HepG2 (cell line): ENCODE measurements at regions not wholly inside any gene's neighbourhood (a gene's known extent, or its start where the extent isn't known, plus 50 kb on each side); places are given as distances from the start of the nearest gene placed in this dataset.
A peak's percentile ranks its signal among the peaks of the same experiment; 100 is the strongest.

ENCODE experiments used
- ADNP ChIP-seq: sonication (generic); formaldehyde crosslinking; IDR thresholded peaks from 2 replicates; pipeline ENCODE4 v1.4.0; 2020; ENCODE audit warnings: missing genetic modification reagents
- DMAP1 ChIP-seq: IDR thresholded peaks from 2 replicates; pipeline ENCODE4 v1.6.1; 2016
- MAFG ChIP-seq: sonication (generic); formaldehyde crosslinking; IDR thresholded peaks from 2 replicates; pipeline ENCODE4 v1.5.1; 2020; ENCODE audit warnings: mild to moderate bottlenecking, missing genetic modification reagents
- POGZ ChIP-seq: sonication (generic); formaldehyde crosslinking; IDR thresholded peaks from 2 replicates; pipeline ENCODE4 v1.4.0; 2020; ENCODE audit warnings: mild to moderate bottlenecking, missing genetic modification reagents
- REL ChIP-seq: sonication (generic); formaldehyde crosslinking; conservative IDR thresholded peaks from 2 replicates; pipeline ENCODE4 v1.8.0; 2022; ENCODE audit warnings: mild to moderate bottlenecking, missing genetic modification reagents, moderate library complexity
- SIX4 ChIP-seq: sonication (generic); formaldehyde crosslinking; IDR thresholded peaks from 2 replicates; pipeline ENCODE4 v1.4.0; 2020; ENCODE audit warnings: missing genetic modification reagents
- TARDBP ChIP-seq: sonication (generic); formaldehyde crosslinking; IDR thresholded peaks from 2 replicates; pipeline ENCODE4 v1.8.0; 2022; ENCODE audit warnings: mild to moderate bottlenecking, missing genetic modification reagents
- TP53 ChIP-seq: sonication (generic); formaldehyde crosslinking; conservative IDR thresholded peaks from 2 replicates; pipeline ENCODE4 v1.4.0; 2020; ENCODE audit warnings: missing genetic modification reagents
- ZNF75D ChIP-seq: sonication (generic); formaldehyde crosslinking; IDR thresholded peaks from 2 replicates; pipeline ENCODE4 v1.8.1; 2023; ENCODE audit warnings: missing genetic modification reagents, mild to moderate bottlenecking, borderline replicate concordance
- ZNF841 ChIP-seq: sonication (generic); formaldehyde crosslinking; IDR thresholded peaks from 2 replicates; pipeline ENCODE4 v1.8.1; 2023; ENCODE audit warnings: missing genetic modification reagents, borderline replicate concordance
- ZNF891 ChIP-seq: sonication (generic); formaldehyde crosslinking; IDR thresholded peaks from 2 replicates; pipeline ENCODE4 v1.5.0; 2020; ENCODE audit warnings: mild to moderate bottlenecking, missing genetic modification reagents
- TF ChIP-seq, protein P1 (sequence below): sonication (generic); formaldehyde crosslinking; IDR thresholded peaks from 2 replicates; pipeline ENCODE4 v1.5.0; 2020; ENCODE audit warnings: mild to moderate bottlenecking, missing genetic modification reagents, borderline replicate concordance
- TF ChIP-seq, protein P2 (sequence below): sonication (generic); formaldehyde crosslinking; IDR thresholded peaks from 2 replicates; pipeline ENCODE4 v1.5.1; 2020; ENCODE audit warnings: mild to moderate bottlenecking, missing genetic modification reagents, borderline replicate concordance
- TF ChIP-seq, protein P3 (sequence below): sonication (generic); formaldehyde crosslinking; IDR thresholded peaks from 2 replicates; pipeline ENCODE4 v1.5.1; 2020; ENCODE audit warnings: missing genetic modification reagents, mild to moderate bottlenecking, borderline replicate concordance

DNA sequence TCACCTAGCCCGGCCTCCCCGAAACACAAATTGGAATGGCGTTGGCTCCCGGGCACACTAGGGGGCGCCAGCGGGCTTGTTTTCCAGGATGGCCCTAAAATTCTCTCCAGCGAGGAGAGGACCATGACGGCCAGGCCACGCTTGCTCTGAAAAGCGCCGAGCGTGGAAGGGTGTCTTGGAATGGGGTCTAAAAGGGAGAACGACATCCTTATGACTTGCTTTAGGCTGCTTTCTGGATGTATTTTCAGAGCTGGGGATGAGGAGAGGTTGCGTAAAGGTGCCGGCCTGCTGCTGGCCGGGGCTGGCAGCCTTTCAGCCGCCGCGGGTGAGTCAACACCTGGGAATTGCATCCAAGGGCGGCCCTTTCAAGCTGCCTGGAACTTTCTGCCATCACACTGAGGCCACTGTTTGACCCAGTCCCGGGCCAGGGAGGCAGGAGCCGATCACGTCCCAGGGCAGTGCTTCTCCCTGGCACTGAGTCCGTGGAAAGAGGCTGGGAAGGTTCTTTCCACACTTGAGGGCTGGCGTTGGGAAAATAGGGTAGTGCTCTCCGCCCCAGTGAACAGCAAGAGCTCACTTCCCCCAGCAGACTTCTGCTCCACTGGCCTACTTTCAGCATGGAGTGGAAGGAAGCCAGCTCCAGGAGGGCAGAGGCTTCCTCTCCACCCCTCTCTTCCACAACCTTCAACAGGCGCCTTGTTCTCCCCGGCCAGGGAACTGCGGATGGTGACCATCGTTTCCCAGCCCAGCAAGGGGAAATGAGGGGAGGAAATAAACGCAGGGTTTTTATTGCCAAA is 216.2 kb downstream of the TTC8 start (continued):
- TF ChIP-seq, protein P1, sequence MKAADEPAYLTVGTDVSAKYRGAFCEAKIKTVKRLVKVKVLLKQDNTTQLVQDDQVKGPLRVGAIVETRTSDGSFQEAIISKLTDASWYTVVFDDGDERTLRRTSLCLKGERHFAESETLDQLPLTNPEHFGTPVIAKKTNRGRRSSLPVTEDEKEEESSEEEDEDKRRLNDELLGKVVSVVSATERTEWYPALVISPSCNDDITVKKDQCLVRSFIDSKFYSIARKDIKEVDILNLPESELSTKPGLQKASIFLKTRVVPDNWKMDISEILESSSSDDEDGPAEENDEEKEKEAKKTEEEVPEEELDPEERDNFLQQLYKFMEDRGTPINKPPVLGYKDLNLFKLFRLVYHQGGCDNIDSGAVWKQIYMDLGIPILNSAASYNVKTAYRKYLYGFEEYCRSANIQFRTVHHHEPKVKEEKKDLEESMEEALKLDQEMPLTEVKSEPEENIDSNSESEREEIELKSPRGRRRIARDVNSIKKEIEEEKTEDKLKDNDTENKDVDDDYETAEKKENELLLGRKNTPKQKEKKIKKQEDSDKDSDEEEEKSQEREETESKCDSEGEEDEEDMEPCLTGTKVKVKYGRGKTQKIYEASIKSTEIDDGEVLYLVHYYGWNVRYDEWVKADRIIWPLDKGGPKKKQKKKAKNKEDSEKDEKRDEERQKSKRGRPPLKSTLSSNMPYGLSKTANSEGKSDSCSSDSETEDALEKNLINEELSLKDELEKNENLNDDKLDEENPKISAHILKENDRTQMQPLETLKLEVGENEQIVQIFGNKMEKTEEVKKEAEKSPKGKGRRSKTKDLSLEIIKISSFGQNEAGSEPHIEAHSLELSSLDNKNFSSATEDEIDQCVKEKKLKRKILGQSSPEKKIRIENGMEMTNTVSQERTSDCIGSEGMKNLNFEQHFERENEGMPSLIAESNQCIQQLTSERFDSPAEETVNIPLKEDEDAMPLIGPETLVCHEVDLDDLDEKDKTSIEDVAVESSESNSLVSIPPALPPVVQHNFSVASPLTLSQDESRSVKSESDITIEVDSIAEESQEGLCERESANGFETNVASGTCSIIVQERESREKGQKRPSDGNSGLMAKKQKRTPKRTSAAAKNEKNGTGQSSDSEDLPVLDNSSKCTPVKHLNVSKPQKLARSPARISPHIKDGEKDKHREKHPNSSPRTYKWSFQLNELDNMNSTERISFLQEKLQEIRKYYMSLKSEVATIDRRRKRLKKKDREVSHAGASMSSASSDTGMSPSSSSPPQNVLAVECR (CRISPR knock-in tag): peak; percentile 79
- TF ChIP-seq ADNP (CRISPR knock-in tag) (no peak), ZNF891 (peak; percentile 81), POGZ (CRISPR knock-in tag) (no peak), ZNF841 (CRISPR knock-in tag) (no peak), MAFG (no peak), ZNF75D (CRISPR knock-in tag) (no peak), DMAP1 (CRISPR knock-in tag) (peak; percentile 56), TP53 (CRISPR knock-in tag) (no peak), TARDBP (CRISPR knock-in tag) (peak; percentile 60; the same call in 1 of the 2 replicates), REL (CRISPR knock-in tag) (no peak), SIX4 (CRISPR knock-in tag) (no peak)
- TF ChIP-seq, protein P2, sequence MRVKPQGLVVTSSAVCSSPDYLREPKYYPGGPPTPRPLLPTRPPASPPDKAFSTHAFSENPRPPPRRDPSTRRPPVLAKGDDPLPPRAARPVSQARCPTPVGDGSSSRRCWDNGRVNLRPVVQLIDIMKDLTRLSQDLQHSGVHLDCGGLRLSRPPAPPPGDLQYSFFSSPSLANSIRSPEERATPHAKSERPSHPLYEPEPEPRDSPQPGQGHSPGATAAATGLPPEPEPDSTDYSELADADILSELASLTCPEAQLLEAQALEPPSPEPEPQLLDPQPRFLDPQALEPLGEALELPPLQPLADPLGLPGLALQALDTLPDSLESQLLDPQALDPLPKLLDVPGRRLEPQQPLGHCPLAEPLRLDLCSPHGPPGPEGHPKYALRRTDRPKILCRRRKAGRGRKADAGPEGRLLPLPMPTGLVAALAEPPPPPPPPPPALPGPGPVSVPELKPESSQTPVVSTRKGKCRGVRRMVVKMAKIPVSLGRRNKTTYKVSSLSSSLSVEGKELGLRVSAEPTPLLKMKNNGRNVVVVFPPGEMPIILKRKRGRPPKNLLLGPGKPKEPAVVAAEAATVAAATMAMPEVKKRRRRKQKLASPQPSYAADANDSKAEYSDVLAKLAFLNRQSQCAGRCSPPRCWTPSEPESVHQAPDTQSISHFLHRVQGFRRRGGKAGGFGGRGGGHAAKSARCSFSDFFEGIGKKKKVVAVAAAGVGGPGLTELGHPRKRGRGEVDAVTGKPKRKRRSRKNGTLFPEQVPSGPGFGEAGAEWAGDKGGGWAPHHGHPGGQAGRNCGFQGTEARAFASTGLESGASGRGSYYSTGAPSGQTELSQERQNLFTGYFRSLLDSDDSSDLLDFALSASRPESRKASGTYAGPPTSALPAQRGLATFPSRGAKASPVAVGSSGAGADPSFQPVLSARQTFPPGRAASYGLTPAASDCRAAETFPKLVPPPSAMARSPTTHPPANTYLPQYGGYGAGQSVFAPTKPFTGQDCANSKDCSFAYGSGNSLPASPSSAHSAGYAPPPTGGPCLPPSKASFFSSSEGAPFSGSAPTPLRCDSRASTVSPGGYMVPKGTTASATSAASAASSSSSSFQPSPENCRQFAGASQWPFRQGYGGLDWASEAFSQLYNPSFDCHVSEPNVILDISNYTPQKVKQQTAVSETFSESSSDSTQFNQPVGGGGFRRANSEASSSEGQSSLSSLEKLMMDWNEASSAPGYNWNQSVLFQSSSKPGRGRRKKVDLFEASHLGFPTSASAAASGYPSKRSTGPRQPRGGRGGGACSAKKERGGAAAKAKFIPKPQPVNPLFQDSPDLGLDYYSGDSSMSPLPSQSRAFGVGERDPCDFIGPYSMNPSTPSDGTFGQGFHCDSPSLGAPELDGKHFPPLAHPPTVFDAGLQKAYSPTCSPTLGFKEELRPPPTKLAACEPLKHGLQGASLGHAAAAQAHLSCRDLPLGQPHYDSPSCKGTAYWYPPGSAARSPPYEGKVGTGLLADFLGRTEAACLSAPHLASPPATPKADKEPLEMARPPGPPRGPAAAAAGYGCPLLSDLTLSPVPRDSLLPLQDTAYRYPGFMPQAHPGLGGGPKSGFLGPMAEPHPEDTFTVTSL (CRISPR knock-in tag): peak; percentile 77; the same call in 1 of the 2 replicates
- TF ChIP-seq, protein P3, sequence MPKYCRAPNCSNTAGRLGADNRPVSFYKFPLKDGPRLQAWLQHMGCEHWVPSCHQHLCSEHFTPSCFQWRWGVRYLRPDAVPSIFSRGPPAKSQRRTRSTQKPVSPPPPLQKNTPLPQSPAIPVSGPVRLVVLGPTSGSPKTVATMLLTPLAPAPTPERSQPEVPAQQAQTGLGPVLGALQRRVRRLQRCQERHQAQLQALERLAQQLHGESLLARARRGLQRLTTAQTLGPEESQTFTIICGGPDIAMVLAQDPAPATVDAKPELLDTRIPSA (CRISPR knock-in tag): no peak; the same call in 1 of the 2 replicates
